GM03348 (cell line): ENCODE measurements at regions not wholly inside any gene's neighbourhood (a gene's known extent, or its start where the extent isn't known, plus 50 kb on each side); places are given as distances from the start of the nearest gene placed in this dataset.

ENCODE experiments used
- DNase-seq: peaks from one replicate; pipeline ENCODE4 v3.0.0; 2012; ENCODE audit warnings: low spot score

GRCh38 chr2:8004250-8004681 is 677.6 kb upstream of the ID2 start:
- DNase-seq, result peak; percentile 86

GRCh38 chr2:8006181-8006580 is 675.7 kb upstream of the ID2 start:
- peak; percentile 14 for DNase-seq

GRCh38 chr2:8006626-8007025 is 675.2 kb upstream of the ID2 start:
- DNase-seq, result no peak

- no peak for DNase-seq
These were observed 672.8 kb upstream of the ID2 start for GRCh38 chr2:8009010-8009597.

- DNase-seq, result peak; percentile 17
These were observed 665.8 kb upstream of the ID2 start for GRCh38 chr2:8015848-8016600.

- no peak for DNase-seq
These were observed 665.2 kb upstream of the ID2 start for GRCh38 chr2:8016688-8017087.

GRCh38 chr2:8018956-8019355 is 662.9 kb upstream of the ID2 start:
- DNase-seq, result no peak

- no peak for DNase-seq
These were observed 661.9 kb upstream of the ID2 start for GRCh38 chr2:8019934-8020333.

GRCh38 chr2:8021921-8022320 is 659.9 kb upstream of the ID2 start:
- no peak for DNase-seq

- DNase-seq, result no peak
These were observed 658.8 kb upstream of the ID2 start for GRCh38 chr2:8022908-8023640.

- no peak for DNase-seq
These were observed 657.4 kb upstream of the ID2 start for GRCh38 chr2:8024506-8024905.

- DNase-seq, result no peak
These were observed 655.5 kb upstream of the ID2 start for GRCh38 chr2:8026381-8026780.

- no peak for DNase-seq
These were observed 654.5 kb upstream of the ID2 start for GRCh38 chr2:8027387-8027786.

GRCh38 chr2:8028036-8028435 is 653.8 kb upstream of the ID2 start:
- DNase-seq, result no peak

GRCh38 chr2:8028436-8028835 is 653.4 kb upstream of the ID2 start:
- DNase-seq, result no peak

- no peak for DNase-seq
These were observed 652.9 kb upstream of the ID2 start for GRCh38 chr2:8028981-8029380.

GRCh38 chr2:8030573-8031303 is 651.1 kb upstream of the ID2 start:
- no peak for DNase-seq

GRCh38 chr2:8031370-8031769 is 650.5 kb upstream of the ID2 start:
- no peak for DNase-seq

- no peak for DNase-seq
These were observed 648.2 kb upstream of the ID2 start for GRCh38 chr2:8033546-8034096.

GRCh38 chr2:8036366-8036765 is 645.5 kb upstream of the ID2 start:
- DNase-seq, result no peak

- no peak for DNase-seq
These were observed 642.1 kb upstream of the ID2 start for GRCh38 chr2:8039732-8040131.

GRCh38 chr2:8043295-8043694 is 638.6 kb upstream of the ID2 start:
- DNase-seq, result no peak
